ENCODE measurements at regions not wholly inside any gene's neighbourhood (a gene's known extent, or its start where the extent isn't known, plus 50 kb on each side); places are given as distances from the start of the nearest gene placed in this dataset.

GRCh38 chr3:117047951-117048705, 338.5 kb downstream of the TUSC7 start:
- Histone ChIP-seq H3K9ac (no peak overlapping the region), H3K27ac (ENCODE audit: low read depth in 2 of 2, low read length in 1 of 2) (no peak overlapping the region), H2AFZ (ENCODE audit: low read depth) (no peak overlapping the region), H3K9me3 (no peaks in the 10 kb centered on the region), H3K4me3 (ENCODE audit: low read depth in 2 of 2, low read length in 1 of 2) (no peak overlapping the region), H3K4me2 (no peak overlapping the region), H3K4me1 (ENCODE audit: control insufficient read depth in 1 of 2, insufficient read depth in 2 of 2, low read depth in 1 of 2, low read length in 1 of 2) (peaks cover 0 to 5% of the 10 kb centered on the region in 2 experiments; a peak in 1 of 4 replicates), H3F3A (replicated peaks; ENCODE audit: insufficient read depth) (no peaks in the 10 kb centered on the region), H3K27me3 (ENCODE audit: insufficient read depth) (no peaks in the 10 kb centered on the region), H3K36me3 (replicated peaks in 1 of 2; ENCODE audit: control insufficient read depth in 1 of 2, insufficient read depth in 2 of 2, low read length in 1 of 2) (no peaks in the 10 kb centered on the region), H3K79me2 (ENCODE audit: insufficient read depth) (no peaks in the 10 kb centered on the region), H3K9me2 (no peaks in the 10 kb centered on the region), H4K20me1 (ENCODE audit: insufficient read depth) (no peaks in the 10 kb centered on the region)
- TF ChIP-seq GATA2 (CRISPR knock-in tag; IDR thresholded peaks at IDR 0.05) (no peak), POLR2AphosphoS5 (IDR thresholded peaks at IDR 0.05; ENCODE audit: low read depth, low read length) (no peak), NRF1 (IDR thresholded peaks at IDR 0.05; ENCODE audit: low read depth, low read length) (no peak), TAF1 (IDR thresholded peaks at IDR 0.05; ENCODE audit: borderline replicate concordance, low read depth, low read length) (no peak), RFX5 (IDR thresholded peaks at IDR 0.05; ENCODE audit: low read length) (no peak), FOXJ3 (CRISPR knock-in tag; IDR thresholded peaks at IDR 0.05) (no peak), FOXM1 (IDR thresholded peaks at IDR 0.05; ENCODE audit: low read depth) (no peak), TEAD4 (IDR thresholded peaks at IDR 0.05; ENCODE audit: borderline replicate concordance, insufficient read depth) (no peak), RAD21 (IDR thresholded peaks at IDR 0.05; ENCODE audit: low read length) (no peak), MXI1 (IDR thresholded peaks at IDR 0.05; ENCODE audit: low read depth, low read length) (no peak), NFIC (IDR thresholded peaks at IDR 0.05; ENCODE audit: borderline replicate concordance) (no peak)
- TF ChIP-seq, protein P1, sequence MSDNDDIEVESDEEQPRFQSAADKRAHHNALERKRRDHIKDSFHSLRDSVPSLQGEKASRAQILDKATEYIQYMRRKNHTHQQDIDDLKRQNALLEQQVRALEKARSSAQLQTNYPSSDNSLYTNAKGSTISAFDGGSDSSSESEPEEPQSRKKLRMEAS (IDR thresholded peaks at IDR 0.05; ENCODE audit: low read depth) = no peak
- POLR2A ChIA-PET = no interaction called here
- no peak for DNase-seq
- CTCF ChIA-PET = interaction anchor here (3.5 kb wide), 1 partner anchor 11 kb away, joined by 13 read pairs; no protein-coding TSS in a partner anchor

DNA sequence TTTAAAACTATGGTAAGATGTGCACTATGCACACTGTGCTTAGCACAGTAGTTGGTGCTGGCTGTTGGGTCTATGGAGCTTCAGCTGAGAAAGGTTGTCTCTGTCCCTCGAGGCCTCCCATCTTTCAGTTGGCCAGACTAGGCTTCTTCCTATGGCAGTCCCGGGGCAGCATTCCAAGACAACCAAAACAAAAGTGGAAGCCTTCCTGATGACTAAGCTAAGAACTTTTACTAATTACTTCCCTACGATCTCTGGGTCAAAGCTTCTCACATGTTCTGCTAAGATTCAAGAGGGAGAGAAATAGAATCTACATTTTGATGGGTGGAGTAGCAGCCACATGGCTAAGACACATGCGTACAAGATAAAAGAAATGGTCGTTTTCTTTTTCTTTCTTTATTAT, 342.8 kb downstream of the TUSC7 start:
- H3F3A ChIP-seq (replicated peaks; ENCODE audit: insufficient read depth) = no peaks in the 10 kb centered on the region
- H3K27ac ChIP-seq (ENCODE audit: low read depth in 2 of 2, low read length in 1 of 2) = no peak overlapping the region
- H4K20me1 ChIP-seq (ENCODE audit: insufficient read depth) = no peaks in the 10 kb centered on the region
- 67% methylated on average over 5 of the region's 5 CpGs for WGBS (ENCODE audit: low lambda C conversion rate)
- ChIA-PET POLR2A (no interaction called here), CTCF (interaction anchor here (1.2 to 1.4 kb wide), 3 partner anchors 19 to 281 kb away, joined by 3 to 4 read pairs (median 4); no protein-coding TSS in a partner anchor)
- no peak overlapping the region for H3K4me3 ChIP-seq (ENCODE audit: low read depth in 2 of 2, low read length in 1 of 2)
- H3K9me3 ChIP-seq = no peaks in the 10 kb centered on the region
- no peaks in the 10 kb centered on the region for H3K79me2 ChIP-seq (ENCODE audit: insufficient read depth)
- no peak overlapping the region for H3K9ac ChIP-seq
- no peak for DNase-seq
- no peaks in the 10 kb centered on the region for H3K27me3 ChIP-seq (ENCODE audit: insufficient read depth)
- H3K4me2 ChIP-seq = no peak overlapping the region
- H3K36me3 ChIP-seq (replicated peaks in 1 of 2; ENCODE audit: control insufficient read depth in 1 of 2, insufficient read depth in 2 of 2, low read length in 1 of 2) = no peaks in the 10 kb centered on the region
- H3K4me1 ChIP-seq (ENCODE audit: control insufficient read depth in 1 of 2, insufficient read depth in 2 of 2, low read depth in 1 of 2, low read length in 1 of 2) = no peaks in the 10 kb centered on the region; a peak in 2 of 4 replicates
- H3K9me2 ChIP-seq = no peaks in the 10 kb centered on the region
- H2AFZ ChIP-seq (ENCODE audit: low read depth) = no peak overlapping the region
- TF ChIP-seq, protein P2, sequence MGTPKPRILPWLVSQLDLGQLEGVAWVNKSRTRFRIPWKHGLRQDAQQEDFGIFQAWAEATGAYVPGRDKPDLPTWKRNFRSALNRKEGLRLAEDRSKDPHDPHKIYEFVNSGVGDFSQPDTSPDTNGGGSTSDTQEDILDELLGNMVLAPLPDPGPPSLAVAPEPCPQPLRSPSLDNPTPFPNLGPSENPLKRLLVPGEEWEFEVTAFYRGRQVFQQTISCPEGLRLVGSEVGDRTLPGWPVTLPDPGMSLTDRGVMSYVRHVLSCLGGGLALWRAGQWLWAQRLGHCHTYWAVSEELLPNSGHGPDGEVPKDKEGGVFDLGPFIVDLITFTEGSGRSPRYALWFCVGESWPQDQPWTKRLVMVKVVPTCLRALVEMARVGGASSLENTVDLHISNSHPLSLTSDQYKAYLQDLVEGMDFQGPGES (IDR thresholded peaks at IDR 0.05; ENCODE audit: low read depth, low read length) = no peak
- TF ChIP-seq MEF2A (IDR thresholded peaks at IDR 0.05; ENCODE audit: borderline replicate concordance, low read depth) = no peak
- TF ChIP-seq CTCF (IDR thresholded peaks at IDR 0.05) = no peak
- TF ChIP-seq ELF1 (IDR thresholded peaks at IDR 0.05) = no peak
- TF ChIP-seq RCOR1 (IDR thresholded peaks at IDR 0.05; ENCODE audit: low read length) = no peak
- no peak for TF ChIP-seq TEAD4 (IDR thresholded peaks at IDR 0.05; ENCODE audit: borderline replicate concordance, insufficient read depth)
- no peak for TF ChIP-seq FOSL2 (IDR thresholded peaks at IDR 0.05; ENCODE audit: borderline replicate concordance, low read depth)
- TF ChIP-seq TCF12 (IDR thresholded peaks at IDR 0.05) = no peak
- TF ChIP-seq SIN3A (IDR thresholded peaks at IDR 0.05; ENCODE audit: borderline replicate concordance, low read depth, low read length) = no peak
- TF ChIP-seq CHD2 (IDR thresholded peaks at IDR 0.05; ENCODE audit: low read length, partially characterized antibody) = no peak
- no peak for TF ChIP-seq NRF1 (IDR thresholded peaks at IDR 0.05; ENCODE audit: low read depth, low read length)
- no peak for TF ChIP-seq TAF1 (IDR thresholded peaks at IDR 0.05; ENCODE audit: borderline replicate concordance, low read depth, low read length)
- TF ChIP-seq EP300 (IDR thresholded peaks at IDR 0.05; ENCODE audit: borderline replicate concordance in 1 of 2, low read depth in 1 of 2, low read length in 1 of 2) = no peak
- TF ChIP-seq FOXM1 (IDR thresholded peaks at IDR 0.05; ENCODE audit: low read depth) = no peak
- no peak for TF ChIP-seq YY1 (IDR thresholded peaks at IDR 0.05; ENCODE audit: low read depth)
- TF ChIP-seq SMC3 (IDR thresholded peaks at IDR 0.05; ENCODE audit: low read depth, low read length) = no peak
- TF ChIP-seq EZH2phosphoT487 (IDR thresholded peaks at IDR 0.05; ENCODE audit: borderline replicate concordance, low read depth) = no peak
